HFF-Myc (cell line): ENCODE measurements at regions not wholly inside any gene's neighbourhood (a gene's known extent, or its start where the extent isn't known, plus 50 kb on each side); places are given as distances from the start of the nearest gene placed in this dataset.
"Not testable (repeated sequence)": the region's sequence is repeated elsewhere in the genome, so short reads cannot be mapped to it uniquely, and the experiment has no call there.

Source experiments
- DNase-seq: peaks from one replicate; pipeline ENCODE4 v3.0.0-alpha.2; 2011; ENCODE audit warnings: low read depth; ENCODE audit errors: extremely low read depth
- H3K4me3 ChIP-seq: replicated peaks from 2 replicates; pipeline ENCODE4 v1.5.1; 2011; ENCODE audit warnings: low read depth, mild to moderate bottlenecking, control low read depth, low read length
- TF ChIP-seq, protein P1 (sequence below): IDR thresholded peaks from 2 replicates; pipeline ENCODE4 v1.5.1; 2012; ENCODE audit warnings: mild to moderate bottlenecking, low read depth, low read length, control low read depth; ENCODE audit errors: missing control alignments

DNA sequence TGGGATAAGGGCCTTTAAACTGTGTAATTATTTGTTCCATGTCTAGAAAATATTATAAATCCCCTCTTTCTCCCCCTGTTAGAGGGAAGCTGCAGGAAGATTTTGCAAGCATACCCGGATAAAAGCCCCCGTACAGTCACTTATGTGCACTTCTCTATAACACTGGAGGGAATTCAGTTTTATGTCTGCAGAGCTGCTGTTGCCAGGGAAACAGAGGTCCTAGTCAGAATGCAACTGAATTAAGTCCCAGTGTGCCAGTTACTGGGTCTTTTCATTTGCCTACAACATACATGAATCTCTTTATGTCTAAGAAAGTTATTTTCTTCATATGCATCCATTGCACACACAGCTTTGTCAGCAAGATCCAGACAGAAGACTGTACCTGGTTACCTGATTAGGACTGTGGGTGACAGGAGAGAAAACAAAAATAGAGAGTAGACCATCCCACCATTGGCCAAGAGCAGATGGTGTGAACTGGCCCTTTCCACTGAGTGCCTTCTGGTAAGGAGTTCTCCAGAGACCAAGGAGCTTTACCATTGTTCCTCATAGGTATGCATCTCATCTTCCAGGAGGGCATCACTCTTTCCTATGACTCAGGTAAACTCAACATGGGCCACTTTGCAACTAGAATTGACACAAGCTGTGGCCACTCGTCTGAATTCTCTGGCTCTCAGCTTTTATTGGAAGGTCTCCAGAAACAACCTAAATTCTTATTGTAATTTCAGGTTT lies 180.8 kb upstream of the PHACTR1 start:
- no peak overlapping the region for H3K4me3 ChIP-seq
- TF ChIP-seq, protein P1, sequence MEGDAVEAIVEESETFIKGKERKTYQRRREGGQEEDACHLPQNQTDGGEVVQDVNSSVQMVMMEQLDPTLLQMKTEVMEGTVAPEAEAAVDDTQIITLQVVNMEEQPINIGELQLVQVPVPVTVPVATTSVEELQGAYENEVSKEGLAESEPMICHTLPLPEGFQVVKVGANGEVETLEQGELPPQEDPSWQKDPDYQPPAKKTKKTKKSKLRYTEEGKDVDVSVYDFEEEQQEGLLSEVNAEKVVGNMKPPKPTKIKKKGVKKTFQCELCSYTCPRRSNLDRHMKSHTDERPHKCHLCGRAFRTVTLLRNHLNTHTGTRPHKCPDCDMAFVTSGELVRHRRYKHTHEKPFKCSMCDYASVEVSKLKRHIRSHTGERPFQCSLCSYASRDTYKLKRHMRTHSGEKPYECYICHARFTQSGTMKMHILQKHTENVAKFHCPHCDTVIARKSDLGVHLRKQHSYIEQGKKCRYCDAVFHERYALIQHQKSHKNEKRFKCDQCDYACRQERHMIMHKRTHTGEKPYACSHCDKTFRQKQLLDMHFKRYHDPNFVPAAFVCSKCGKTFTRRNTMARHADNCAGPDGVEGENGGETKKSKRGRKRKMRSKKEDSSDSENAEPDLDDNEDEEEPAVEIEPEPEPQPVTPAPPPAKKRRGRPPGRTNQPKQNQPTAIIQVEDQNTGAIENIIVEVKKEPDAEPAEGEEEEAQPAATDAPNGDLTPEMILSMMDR, result no peak
- no peak for DNase-seq

DNA sequence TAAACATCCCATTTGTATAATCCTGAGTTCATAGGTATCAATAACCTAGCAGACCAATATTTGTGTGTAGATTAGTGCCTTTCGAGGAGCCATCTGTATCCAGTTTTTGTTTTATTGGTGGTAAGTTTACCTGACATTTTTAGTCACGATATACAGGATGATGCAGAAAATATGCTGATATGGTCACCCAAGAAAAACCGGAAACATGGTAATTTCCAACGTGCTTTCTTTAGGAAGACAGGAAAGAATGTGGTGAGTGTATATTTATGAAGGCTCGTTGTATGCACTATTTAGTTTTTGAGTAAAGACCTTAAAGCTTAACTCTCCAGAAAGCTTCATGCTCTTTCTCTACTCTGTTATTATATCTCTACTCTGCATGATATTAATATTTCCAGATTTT lies 180.2 kb upstream of the PHACTR1 start:
- no peak overlapping the region for H3K4me3 ChIP-seq
- TF ChIP-seq, protein P1, result no peak
- no peak for DNase-seq

DNA sequence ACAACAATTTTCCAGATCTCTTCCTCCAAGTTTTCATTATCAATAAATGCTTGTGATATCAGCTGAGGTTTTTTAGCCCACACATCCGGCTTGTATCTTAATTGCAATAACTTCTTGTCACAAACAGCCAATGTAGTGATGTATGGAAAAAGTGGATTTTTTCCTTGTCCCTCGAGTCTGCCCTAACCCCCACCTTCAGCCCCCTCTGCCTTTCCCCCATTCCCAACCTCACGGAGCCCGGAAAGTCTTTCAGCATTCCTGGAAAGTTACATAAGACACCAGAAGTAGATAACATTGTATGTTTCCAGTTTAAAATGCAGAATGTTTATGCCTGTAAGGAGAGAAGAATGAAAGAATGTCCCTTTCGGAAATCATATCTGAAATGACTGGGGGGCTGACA lies 179.2 kb upstream of the PHACTR1 start:
- TF ChIP-seq, protein P1, result no peak
- DNase-seq, result no peak
- no peak overlapping the region for H3K4me3 ChIP-seq

DNA sequence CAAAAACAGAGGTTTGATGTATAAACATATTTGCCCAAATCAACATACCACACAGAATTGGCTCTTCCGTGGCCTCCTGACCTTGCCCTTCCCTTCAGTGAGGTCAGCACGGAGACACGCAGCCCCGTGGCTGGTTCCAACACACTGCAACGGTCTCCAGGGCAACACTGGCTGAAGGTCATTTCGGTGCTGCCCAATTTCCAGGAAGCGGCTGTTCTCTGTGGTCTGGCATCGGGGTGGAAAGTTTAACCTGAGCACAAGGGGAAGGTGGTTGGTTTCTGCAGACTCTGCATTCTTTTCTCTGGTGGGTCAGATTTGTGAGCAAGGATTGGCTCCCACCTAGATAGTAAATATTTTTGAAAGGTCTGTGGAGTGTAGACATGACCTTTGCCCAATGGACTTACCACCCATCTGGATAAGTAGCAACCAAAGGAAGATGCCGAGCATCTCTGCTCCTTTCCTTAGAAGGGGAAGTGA lies 177.6 kb upstream of the PHACTR1 start:
- no peak overlapping the region for H3K4me3 ChIP-seq
- no peak for DNase-seq
- TF ChIP-seq, protein P1, result no peak

DNA sequence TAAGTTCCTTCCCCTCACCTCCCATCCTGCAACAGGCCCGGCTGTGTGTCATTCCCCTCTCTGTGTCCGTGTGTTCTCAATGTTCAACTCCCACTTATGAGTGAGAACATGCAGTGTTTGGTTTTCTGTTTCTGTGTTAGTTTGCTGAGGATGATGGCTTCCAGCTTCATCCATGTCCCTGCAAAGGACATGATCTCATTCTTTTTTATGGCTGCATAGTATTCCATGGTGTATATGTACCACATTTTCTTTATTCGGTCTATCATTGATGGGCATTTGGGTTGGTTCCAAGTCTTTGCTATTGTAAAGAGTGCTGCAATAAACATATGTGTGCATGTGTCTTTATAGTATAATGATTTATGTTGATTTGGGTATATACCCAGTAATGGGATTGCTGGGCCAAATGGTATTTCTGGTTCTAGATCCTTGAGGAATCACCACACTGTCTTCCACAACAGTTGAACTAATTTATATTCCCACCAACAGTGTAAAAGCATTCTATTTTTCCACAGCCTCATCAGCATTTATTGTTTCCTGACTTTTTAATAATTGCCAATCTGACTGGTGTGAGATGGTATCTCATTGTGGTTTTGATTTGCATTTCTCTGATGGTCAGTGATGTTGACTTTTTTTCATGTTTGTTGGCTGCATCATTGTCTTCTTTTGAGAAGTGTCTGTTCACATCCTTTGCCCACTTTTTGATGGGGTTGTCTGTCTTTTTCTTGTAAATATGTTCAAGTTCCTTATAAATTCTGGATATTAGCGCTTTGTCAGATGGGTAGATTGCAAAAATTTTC lies 174.1 kb upstream of the PHACTR1 start:
- DNase-seq, H3K4me3 ChIP-seq: not testable (repeated sequence)

DNA sequence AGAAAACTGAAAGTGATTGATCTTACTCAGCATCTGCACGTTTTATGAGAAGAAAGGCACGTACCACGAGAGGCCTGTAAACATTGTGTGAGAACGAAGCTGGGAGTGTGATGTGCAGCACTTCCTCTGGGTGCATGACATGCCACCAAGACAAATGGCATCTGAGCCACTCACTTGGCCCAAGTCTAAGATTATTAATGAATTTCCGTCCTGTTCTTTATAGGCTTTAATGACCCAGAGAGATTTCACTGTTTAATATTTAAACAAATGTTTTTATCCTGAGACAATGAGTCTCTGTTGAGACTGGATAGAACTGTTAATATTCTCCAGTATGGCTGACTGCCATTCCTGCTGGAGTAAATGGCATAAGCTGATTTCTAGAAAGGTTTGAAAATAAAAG lies 172.6 kb upstream of the PHACTR1 start:
- no peak for DNase-seq
- TF ChIP-seq, protein P1, result no peak
- H3K4me3 ChIP-seq, result no peak overlapping the region

DNA sequence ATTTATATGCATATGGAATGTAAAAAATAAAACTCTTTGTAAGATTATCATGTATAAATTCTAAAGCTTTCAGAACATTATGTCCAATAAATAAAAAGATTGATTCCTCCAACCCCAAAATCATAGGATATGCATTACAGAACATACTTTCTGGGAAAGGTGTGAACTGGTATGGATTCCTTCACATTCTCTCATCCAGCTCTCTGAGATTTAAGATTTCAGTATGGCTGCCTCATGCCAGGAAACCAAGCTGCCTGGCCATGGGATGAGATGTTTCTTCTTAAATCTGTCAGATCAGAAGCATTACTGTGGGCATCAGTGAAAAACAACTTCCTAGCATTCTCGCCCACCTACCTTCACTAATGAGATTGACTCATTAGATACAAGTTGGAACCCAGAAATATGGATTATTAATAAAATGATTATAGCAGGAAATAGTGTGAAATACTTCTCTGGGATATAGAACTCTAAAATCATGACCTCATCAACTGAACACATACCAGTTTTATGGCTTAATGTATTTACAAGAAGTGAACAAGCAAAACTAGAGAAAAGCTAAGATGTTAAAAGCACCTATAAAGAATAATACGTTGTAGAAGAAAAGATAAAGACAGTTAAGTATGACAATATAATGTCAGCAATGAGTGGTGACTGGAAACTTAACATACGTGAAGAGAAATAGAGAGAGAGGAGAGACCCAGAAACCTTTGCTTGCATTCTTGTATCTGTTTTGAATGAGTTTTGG lies 171.6 kb upstream of the PHACTR1 start:
- no peak for DNase-seq
- TF ChIP-seq, protein P1, result no peak
- H3K4me3 ChIP-seq, result no peak overlapping the region
